ENCODE measurements at regions not wholly inside any gene's neighbourhood (a gene's known extent, or its start where the extent isn't known, plus 50 kb on each side); places are given as distances from the start of the nearest gene placed in this dataset.

GRCh38 chr3:3696345-3696744 lies 102.9 kb upstream of the LRRN1 start:
- TF ChIP-seq EZH2 (IDR thresholded peaks at IDR 0.05; ENCODE audit: borderline replicate concordance, low read depth, low read length, poor library complexity, severe bottlenecking) (no peak), CTCF (conservative IDR thresholded peaks at IDR 0.05; ENCODE audit: low read depth, low read length) (no peak)
- Histone ChIP-seq H3K9me3 (ENCODE audit: low read depth, low read length, poor library complexity, severe bottlenecking) (peaks cover 20% of the 10 kb centered on the region), H3K4me1 (ENCODE audit: insufficient read depth, low read length, poor library complexity, severe bottlenecking) (no peaks in the 10 kb centered on the region), H3K36me3 (ENCODE audit: insufficient read depth, low read length, poor library complexity, severe bottlenecking) (no peaks in the 10 kb centered on the region), H3K27me3 (replicated peaks; ENCODE audit: insufficient read depth, low read depth, low read length, poor library complexity) (no peaks in the 10 kb centered on the region), H3K27ac (ENCODE audit: low read depth, low read length, poor library complexity, severe bottlenecking) (no peak overlapping the region), H3K4me3 (ENCODE audit: low read depth, low read length, poor library complexity, severe bottlenecking) (no peak overlapping the region)
- CTCF ChIA-PET, result no interaction called here
- intact Hi-C loops (cut with micrococcal nuclease; ENCODE audit: unreplicated experiment), result no loop called here
- no peak for DNase-seq (ENCODE audit: low spot score)
- POLR2A ChIA-PET (ENCODE audit: low non-redundant PET), result no interaction called here
- no TSS peak for BruUV-seq (replicated peaks)

- ChIA-PET POLR2A (ENCODE audit: low non-redundant PET) (no interaction called here), CTCF (no interaction called here)
- BruUV-seq (replicated peaks), result no TSS peak
- intact Hi-C loops (cut with micrococcal nuclease; ENCODE audit: unreplicated experiment), result no loop called here
- TF ChIP-seq CTCF (conservative IDR thresholded peaks at IDR 0.05; ENCODE audit: low read depth, low read length) (no peak), EZH2 (IDR thresholded peaks at IDR 0.05; ENCODE audit: borderline replicate concordance, low read depth, low read length, poor library complexity, severe bottlenecking) (no peak)
- DNase-seq (ENCODE audit: low spot score), result no peak
- no peaks in the 10 kb centered on the region for H3K36me3 ChIP-seq (ENCODE audit: insufficient read depth, low read length, poor library complexity, severe bottlenecking)
- no peaks in the 10 kb centered on the region for H3K27me3 ChIP-seq (replicated peaks; ENCODE audit: insufficient read depth, low read depth, low read length, poor library complexity)
- H3K27ac ChIP-seq (ENCODE audit: low read depth, low read length, poor library complexity, severe bottlenecking), result no peak overlapping the region
- H3K9me3 ChIP-seq (ENCODE audit: low read depth, low read length, poor library complexity, severe bottlenecking), result peaks cover 20% of the 10 kb centered on the region
- no peak overlapping the region for H3K4me3 ChIP-seq (ENCODE audit: low read depth, low read length, poor library complexity, severe bottlenecking)
- H3K4me1 ChIP-seq (ENCODE audit: insufficient read depth, low read length, poor library complexity, severe bottlenecking), result no peaks in the 10 kb centered on the region
These were observed 105.6 kb upstream of the LRRN1 start for GRCh38 chr3:3693593-3693992.

- intact Hi-C loops (cut with micrococcal nuclease; ENCODE audit: unreplicated experiment), result no loop called here
- no peak for DNase-seq (ENCODE audit: low spot score)
- H3K36me3 ChIP-seq (ENCODE audit: insufficient read depth, low read length, poor library complexity, severe bottlenecking), result no peaks in the 10 kb centered on the region
- POLR2A ChIA-PET (ENCODE audit: low non-redundant PET), result no interaction called here
- CTCF ChIA-PET, result no interaction called here
- BruUV-seq (replicated peaks), result no TSS peak
- H3K9me3 ChIP-seq (ENCODE audit: low read depth, low read length, poor library complexity, severe bottlenecking), result peaks cover 22% of the 10 kb centered on the region
- no peak overlapping the region for H3K4me3 ChIP-seq (ENCODE audit: low read depth, low read length, poor library complexity, severe bottlenecking)
- H3K27me3 ChIP-seq (replicated peaks; ENCODE audit: insufficient read depth, low read depth, low read length, poor library complexity), result no peaks in the 10 kb centered on the region
- no peak for TF ChIP-seq CTCF (conservative IDR thresholded peaks at IDR 0.05; ENCODE audit: low read depth, low read length)
- TF ChIP-seq EZH2 (IDR thresholded peaks at IDR 0.05; ENCODE audit: borderline replicate concordance, low read depth, low read length, poor library complexity, severe bottlenecking), result no peak
- H3K4me1 ChIP-seq (ENCODE audit: insufficient read depth, low read length, poor library complexity, severe bottlenecking), result no peaks in the 10 kb centered on the region
- H3K27ac ChIP-seq (ENCODE audit: low read depth, low read length, poor library complexity, severe bottlenecking), result no peak overlapping the region
These were observed 109.4 kb upstream of the LRRN1 start for GRCh38 chr3:3689601-3690375.

All from A673 (cell line).